ENCODE measurements at regions not wholly inside any gene's neighbourhood (a gene's known extent, or its start where the extent isn't known, plus 50 kb on each side); places are given as distances from the start of the nearest gene placed in this dataset.

DNA sequence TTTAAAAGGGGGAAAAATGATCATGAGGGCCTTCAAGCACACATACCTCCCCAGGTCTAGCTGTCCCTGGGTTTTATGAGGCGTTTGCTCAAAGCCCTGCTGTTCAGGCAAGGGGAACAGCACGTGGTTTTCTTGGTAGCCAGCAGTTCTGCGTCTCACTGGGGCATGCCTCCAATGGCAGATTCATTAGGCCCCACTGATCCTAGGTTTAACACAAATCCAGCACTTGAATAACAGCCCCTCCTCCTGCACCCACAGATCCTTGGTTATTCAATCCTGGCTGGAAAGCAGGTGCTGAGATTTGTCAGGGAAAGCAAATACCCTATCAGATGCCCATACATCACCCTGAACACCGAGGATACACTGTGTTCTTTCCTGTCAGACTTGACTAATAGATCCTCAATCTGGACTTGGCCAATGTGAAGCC, 106.4 kb downstream of the ZC3H11B start:
- TF ChIP-seq, protein P1, sequence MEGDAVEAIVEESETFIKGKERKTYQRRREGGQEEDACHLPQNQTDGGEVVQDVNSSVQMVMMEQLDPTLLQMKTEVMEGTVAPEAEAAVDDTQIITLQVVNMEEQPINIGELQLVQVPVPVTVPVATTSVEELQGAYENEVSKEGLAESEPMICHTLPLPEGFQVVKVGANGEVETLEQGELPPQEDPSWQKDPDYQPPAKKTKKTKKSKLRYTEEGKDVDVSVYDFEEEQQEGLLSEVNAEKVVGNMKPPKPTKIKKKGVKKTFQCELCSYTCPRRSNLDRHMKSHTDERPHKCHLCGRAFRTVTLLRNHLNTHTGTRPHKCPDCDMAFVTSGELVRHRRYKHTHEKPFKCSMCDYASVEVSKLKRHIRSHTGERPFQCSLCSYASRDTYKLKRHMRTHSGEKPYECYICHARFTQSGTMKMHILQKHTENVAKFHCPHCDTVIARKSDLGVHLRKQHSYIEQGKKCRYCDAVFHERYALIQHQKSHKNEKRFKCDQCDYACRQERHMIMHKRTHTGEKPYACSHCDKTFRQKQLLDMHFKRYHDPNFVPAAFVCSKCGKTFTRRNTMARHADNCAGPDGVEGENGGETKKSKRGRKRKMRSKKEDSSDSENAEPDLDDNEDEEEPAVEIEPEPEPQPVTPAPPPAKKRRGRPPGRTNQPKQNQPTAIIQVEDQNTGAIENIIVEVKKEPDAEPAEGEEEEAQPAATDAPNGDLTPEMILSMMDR (IDR thresholded peaks at IDR 0.05) = no peak

DNA sequence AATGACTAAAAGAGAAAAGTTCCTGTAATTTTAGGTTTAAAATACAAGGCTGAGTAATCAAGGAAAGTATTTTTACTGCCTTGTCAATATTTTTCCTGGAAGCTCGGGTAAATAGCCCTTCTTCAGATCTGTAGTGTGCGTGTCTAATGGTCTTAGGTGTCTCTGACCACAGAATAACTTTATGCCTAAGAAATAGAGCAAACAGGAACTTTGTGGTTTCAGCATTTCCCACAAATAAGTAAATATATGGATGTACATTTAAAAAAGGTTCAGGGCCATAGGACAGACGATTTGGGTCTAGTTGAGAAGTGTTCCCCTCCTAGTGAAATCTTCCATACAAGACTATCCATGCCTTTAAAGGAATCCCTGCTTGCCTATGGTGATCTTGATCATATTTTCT, 107.0 kb downstream of the ZC3H11B start:
- TF ChIP-seq, protein P1 (IDR thresholded peaks at IDR 0.05) = no peak

DNA sequence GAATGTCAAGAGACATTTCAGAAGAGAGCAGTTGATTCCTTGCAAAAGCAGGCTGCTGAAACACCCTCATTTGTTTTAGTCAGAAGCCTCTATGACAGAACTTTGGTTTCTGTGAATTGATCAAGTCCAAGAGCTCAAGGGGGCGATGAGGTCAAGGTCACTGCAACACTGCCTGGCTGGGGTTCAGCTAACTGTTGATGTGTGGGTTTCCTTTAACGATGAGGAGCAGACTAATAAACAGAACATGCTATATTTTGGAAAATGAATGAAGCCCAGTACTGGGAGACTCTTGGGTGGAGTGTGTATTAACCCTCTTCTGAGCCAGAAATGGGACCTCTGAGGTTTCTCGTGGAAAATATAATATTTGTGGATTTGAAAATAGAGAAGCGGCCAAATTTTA, 109.3 kb downstream of the ZC3H11B start:
- TF ChIP-seq, protein P1 (IDR thresholded peaks at IDR 0.05) = no peak

DNA sequence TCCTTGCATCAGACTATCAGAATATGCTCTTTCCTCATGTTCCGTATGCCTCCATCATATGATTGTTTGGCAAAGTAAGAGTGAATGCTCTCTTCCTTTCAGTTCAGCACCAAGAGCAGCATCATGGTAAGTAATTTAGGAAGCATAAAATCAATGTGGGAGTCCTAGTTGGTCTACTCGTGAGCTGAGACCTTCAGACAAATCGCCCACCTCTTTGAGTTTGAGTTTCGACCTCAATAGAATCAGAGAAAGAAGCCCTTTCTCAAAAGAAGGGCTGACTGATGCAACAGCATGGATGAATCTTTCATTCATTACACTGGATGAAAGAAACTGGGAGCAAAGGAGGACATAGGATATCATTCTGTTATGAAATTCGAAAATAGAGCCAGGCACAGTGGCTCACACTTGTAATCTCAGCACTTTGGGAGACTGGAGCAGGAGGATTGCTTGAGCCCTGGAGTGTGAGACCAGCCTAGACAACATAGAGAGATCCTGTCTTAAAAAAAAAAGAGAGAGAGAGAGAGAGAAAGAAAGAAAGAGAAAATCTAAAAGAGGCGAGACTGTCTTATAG, 112.5 kb downstream of the ZC3H11B start:
- TF ChIP-seq, protein P1 (IDR thresholded peaks at IDR 0.05) = no peak

DNA sequence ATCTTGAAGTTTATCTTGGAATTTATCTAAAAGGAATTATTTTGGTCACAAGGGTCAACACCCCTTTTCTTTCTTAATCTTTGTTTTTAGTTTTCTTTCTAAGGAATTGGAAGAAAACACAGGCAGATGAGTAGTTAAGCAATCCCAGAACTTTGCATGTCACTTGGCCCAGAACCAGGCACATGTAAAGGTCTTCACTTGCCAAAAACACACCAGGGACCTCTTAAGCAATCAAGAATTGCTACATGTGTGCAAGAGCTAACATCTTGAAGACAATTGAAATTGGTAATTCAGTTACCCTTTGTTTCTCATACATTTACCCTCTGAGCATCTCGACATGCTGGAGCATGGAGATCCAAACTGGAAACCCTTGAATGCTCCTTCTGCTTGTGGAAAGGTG, 114.2 kb downstream of the ZC3H11B start:
- TF ChIP-seq, protein P1 (IDR thresholded peaks at IDR 0.05) = no peak

DNA sequence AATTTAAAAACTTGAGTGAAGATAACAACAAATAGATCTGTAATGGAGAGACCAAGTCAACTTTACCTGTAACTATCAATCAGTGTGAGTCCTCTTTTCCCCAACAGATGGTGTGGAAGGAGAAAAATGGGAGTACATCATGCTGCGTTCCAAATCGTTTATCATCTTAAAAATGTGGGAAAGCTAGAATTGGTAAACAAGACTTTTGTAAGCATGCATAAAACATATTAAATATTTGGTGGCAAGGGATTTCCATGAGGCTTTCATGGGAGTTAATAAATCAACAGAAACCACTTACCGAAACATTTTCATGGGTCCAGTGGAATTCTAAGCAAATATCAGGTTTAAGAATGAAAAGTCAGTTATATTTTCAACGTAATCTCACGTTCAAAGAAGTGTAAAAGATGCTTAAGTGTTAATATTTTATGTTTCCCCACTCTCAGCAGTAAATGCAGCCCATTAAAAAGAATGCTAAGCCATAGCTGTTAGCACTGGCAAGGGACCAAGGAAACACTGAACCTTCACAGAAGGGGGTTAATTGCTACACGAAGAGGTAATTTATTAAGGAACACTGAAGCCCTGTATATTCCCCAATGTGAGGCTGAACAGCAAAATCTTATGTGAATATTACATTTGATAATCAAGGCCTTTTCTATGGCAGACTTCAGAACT, 117.0 kb downstream of the ZC3H11B start:
- TF ChIP-seq, protein P1 (IDR thresholded peaks at IDR 0.05) = no peak

DNA sequence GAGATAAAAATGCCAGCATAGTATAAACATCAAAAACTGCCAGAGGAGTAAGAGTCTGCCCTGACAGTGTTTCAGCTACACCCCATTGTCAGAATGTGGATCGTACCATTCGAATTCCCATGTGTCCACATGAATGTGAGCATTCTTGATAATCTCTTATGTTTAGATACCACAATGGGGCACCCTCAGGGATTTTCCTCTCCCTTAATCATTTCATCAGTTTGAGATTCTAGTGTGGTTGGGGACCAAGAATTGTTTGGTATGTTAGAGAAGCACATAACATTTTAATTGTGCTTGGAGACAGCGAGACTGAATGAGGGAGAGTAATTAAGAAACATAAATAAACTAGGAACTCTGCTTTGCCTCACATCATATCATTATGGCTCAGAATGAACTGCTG, 120.2 kb downstream of the ZC3H11B start:
- TF ChIP-seq, protein P1 (IDR thresholded peaks at IDR 0.05) = no peak
